Colonic mucosa (tissue), 4 donors: ENCODE measurements at regions not wholly inside any gene's neighbourhood (a gene's known extent, or its start where the extent isn't known, plus 50 kb on each side); places are given as distances from the start of the nearest gene placed in this dataset.
A peak's percentile ranks its signal among the peaks of the same experiment; 100 is the strongest.

Experiments used
- DNase-seq: peaks from one replicate; pipeline ENCODE4 v3.0.0-alpha.2; 2020
- H3K27ac ChIP-seq: fragments of 200-600 bp; one replicate; pipeline ENCODE4 v1.8.0; 2021
- H3K27me3 ChIP-seq: fragments of 200-600 bp; one replicate; pipeline ENCODE4 v1.8.0; 2021
- H3K36me3 ChIP-seq: fragments of 200-600 bp; one replicate; pipeline ENCODE4 v1.8.0; 2021
- H3K4me1 ChIP-seq: fragments of 200-600 bp; one replicate; pipeline ENCODE4 v1.8.0; 2021; ENCODE audit warnings: mild to moderate bottlenecking
- H3K4me3 ChIP-seq: fragments of 200-600 bp; one replicate; pipeline ENCODE4 v1.8.0; 2021
- H3K9ac ChIP-seq, 2 donors: one replicate each; pipeline ENCODE4 v1.7.0; 2013; ENCODE audit warnings: control low read depth in 2 of 2, low read depth in 2 of 2, low read length in 2 of 2
- H3K9me3 ChIP-seq: fragments of 200-600 bp; one replicate; pipeline ENCODE4 v1.8.0; 2021
- CTCF ChIP-seq: fragments of 200-600 bp; IDR thresholded peaks from one replicate; pipeline ENCODE4 v1.8.0; 2022; ENCODE audit warnings: antibody characterized with exemption, mild to moderate bottlenecking
- intact Hi-C: fragments of 100-400 bp; cut with DNase I; formaldehyde crosslinking; loops from one replicate; pipeline ENCODE4 v1.14.1; 2022
- donor health status: healthy.
- donor health status: DM: no; HTN: no; CAD: no.
- donor health status: DM: no; HTN: no; CAD: no.

GRCh38 chr4:53905941-53906377 is 158.4 kb downstream of the CHIC2 start:
- H3K9me3 ChIP-seq: no peaks in the 10 kb centered on the region
- no peaks in the 10 kb centered on the region for H3K36me3 ChIP-seq
- H3K4me1 ChIP-seq: peaks cover 4% of the 10 kb centered on the region
- no peaks in the 10 kb centered on the region for H3K27me3 ChIP-seq
- no peak for TF ChIP-seq CTCF
- H3K27ac ChIP-seq: no peak overlapping the region
- peak; percentile 48 for DNase-seq
- H3K9ac ChIP-seq: no peak overlapping the region
- H3K4me3 ChIP-seq: no peak overlapping the region
- intact Hi-C loops: no loop called here

DNA sequence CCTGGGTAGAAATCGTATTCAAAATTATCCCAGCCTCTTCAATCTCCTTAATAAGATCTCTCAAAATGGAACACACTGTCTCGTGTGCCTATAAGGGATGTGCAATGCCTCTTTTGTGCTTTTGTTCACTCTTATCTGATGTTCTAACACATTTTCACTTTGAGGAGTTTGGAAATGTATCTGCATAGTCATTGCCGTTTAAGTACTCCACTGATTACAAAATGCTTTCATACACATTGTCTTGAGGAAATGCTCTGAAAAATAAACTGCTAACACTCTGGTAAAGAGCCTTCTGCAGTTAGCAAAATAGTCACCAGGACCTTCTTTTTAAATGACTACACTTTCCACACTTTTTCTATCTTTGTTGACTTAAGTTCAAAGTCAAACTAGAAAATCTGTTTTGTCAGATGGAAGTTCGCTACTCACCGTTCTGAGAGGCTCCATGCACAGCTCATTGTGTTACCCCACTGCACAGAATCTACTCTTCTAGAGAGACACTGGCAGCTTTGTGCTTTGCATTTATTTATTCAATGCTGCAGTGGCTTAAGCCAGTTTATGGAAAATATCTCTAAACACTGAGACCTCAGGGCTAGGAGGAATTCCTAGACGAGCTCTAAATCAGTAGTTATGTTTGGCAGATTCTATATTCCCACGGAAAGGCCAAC is 159.0 kb downstream of the CHIC2 start:
- no peak for DNase-seq
- Histone ChIP-seq H3K9me3 (no peaks in the 10 kb centered on the region), H3K4me3 (no peak overlapping the region), H3K27me3 (no peaks in the 10 kb centered on the region), H3K27ac (no peak overlapping the region), H3K4me1 (peaks cover 4% of the 10 kb centered on the region), H3K9ac (no peak overlapping the region), H3K36me3 (no peaks in the 10 kb centered on the region)
- intact Hi-C loops: no loop called here
- TF ChIP-seq CTCF: no peak

DNA sequence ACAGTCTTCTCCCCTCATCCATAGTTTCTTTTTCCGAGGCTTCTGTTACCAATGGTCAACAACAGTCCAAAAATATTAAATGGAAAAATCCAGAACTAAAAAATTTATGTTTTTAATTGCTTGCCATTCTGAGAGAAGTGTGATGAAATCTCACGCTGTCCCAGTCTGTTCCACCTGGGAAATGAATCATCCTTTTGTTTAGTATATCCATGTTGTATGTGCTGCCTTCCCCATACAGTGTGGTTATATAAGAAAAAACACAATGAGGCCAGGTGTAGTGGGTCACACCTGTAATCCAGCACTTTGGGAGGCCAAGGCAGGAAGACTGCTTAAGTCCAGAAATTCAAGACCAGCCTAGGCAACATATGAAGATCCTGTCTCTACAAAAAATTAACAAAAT is 161.6 kb downstream of the CHIC2 start:
- H3K9me3 ChIP-seq: no peaks in the 10 kb centered on the region
- H3K4me3 ChIP-seq: no peak overlapping the region
- no peak overlapping the region for H3K27ac ChIP-seq
- no peak for DNase-seq
- no peak for TF ChIP-seq CTCF
- no peaks in the 10 kb centered on the region for H3K36me3 ChIP-seq
- no peaks in the 10 kb centered on the region for H3K4me1 ChIP-seq
- H3K27me3 ChIP-seq: no peaks in the 10 kb centered on the region
- intact Hi-C loops: no loop called here
- H3K9ac ChIP-seq: no peak overlapping the region

DNA sequence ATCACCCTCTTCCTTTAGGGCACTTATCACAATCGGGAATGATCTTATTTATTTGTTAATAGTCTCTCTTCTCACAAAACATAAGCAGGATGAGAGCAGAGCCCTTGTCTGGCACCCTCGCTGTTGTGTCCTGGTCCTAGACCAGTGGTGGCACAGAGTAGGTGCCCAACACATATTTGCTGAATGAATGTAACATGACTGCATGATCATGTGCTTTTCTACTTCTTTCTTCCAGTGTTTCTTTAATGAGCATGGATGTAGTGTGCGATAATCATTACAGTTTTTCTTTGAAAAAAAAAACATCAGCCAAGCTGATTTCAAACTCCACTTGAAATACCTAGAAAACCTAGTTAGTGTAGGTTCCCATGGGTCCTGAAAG is 164.1 kb downstream of the CHIC2 start:
- H3K27ac ChIP-seq: no peak overlapping the region
- intact Hi-C loops: no loop called here

GRCh38 chr4:53899586-53900270 is 164.7 kb downstream of the CHIC2 start:
- no peak for DNase-seq
- no peaks in the 10 kb centered on the region for H3K9me3 ChIP-seq
- H3K4me3 ChIP-seq: no peak overlapping the region
- no peaks in the 10 kb centered on the region for H3K27me3 ChIP-seq
- no peaks in the 10 kb centered on the region for H3K36me3 ChIP-seq
- TF ChIP-seq CTCF: no peak
- intact Hi-C loops: no loop called here
- H3K27ac ChIP-seq: no peak overlapping the region
- no peaks in the 10 kb centered on the region for H3K4me1 ChIP-seq
- H3K9ac ChIP-seq: no peak overlapping the region

More for the DNA sequence above, 164.1 kb downstream of the CHIC2 start:
- Histone ChIP-seq H3K9me3 (no peaks in the 10 kb centered on the region), H3K9ac (no peak overlapping the region), H3K4me3 (no peak overlapping the region), H3K36me3 (no peaks in the 10 kb centered on the region), H3K27me3 (no peaks in the 10 kb centered on the region), H3K4me1 (no peaks in the 10 kb centered on the region)
- DNase-seq: no peak
- no peak for TF ChIP-seq CTCF
